ENCODE measurements at regions not wholly inside any gene's neighbourhood (a gene's known extent, or its start where the extent isn't known, plus 50 kb on each side); places are given as distances from the start of the nearest gene placed in this dataset.
"Not testable (repeated sequence)": the region's sequence is repeated elsewhere in the genome, so short reads cannot be mapped to it uniquely, and the experiment has no call there.

- TF ChIP-seq CTCF (IDR thresholded peaks at IDR 0.05; ENCODE audit: low read length, missing control alignments), result peak; percentile 78
- DNase-seq (ENCODE audit: low read depth), result peak; percentile 81
- H3K4me3 ChIP-seq (replicated peaks; ENCODE audit: low read depth, low read length), result peak overlapping the region; percentile 30
Measured at GRCh38 chr11:129750343-129751292, 65.0 kb upstream of the TMEM45B start.

GRCh38 chr11:129751511-129751910 is 64.1 kb upstream of the TMEM45B start:
- TF ChIP-seq CTCF (IDR thresholded peaks at IDR 0.05; ENCODE audit: low read length, missing control alignments), result no peak
- no peak overlapping the region for H3K4me3 ChIP-seq (replicated peaks; ENCODE audit: low read depth, low read length)
- no peak for DNase-seq (ENCODE audit: low read depth)

- not testable (repeated sequence) for DNase-seq (ENCODE audit: low read depth); H3K4me3 ChIP-seq (replicated peaks; ENCODE audit: low read depth, low read length)
Measured at GRCh38 chr11:129763569-129763968, 52.1 kb upstream of the TMEM45B start.

- H3K4me3 ChIP-seq (replicated peaks; ENCODE audit: low read depth, low read length); DNase-seq (ENCODE audit: low read depth): not testable (repeated sequence)
Measured at GRCh38 chr11:129764204-129764603, 51.4 kb upstream of the TMEM45B start.

All from fibroblast of pulmonary artery (primary cell).